K562 (cell line): ENCODE measurements at regions not wholly inside any gene's neighbourhood (a gene's known extent, or its start where the extent isn't known, plus 50 kb on each side); places are given as distances from the start of the nearest gene placed in this dataset.

Source experiments
- CBX8 ChIP-seq: fragments of 200-600 bp; sonication (generic); IDR thresholded peaks from 2 replicates; pipeline ENCODE4 v1.6.1; 2012; ENCODE audit warnings: borderline replicate concordance, mixed run types, low read depth, mild to moderate bottlenecking, moderate library complexity, mixed read lengths, low read length, control low read depth, inconsistent platforms; ENCODE audit not compliant: poor library complexity, severe bottlenecking; ENCODE audit errors: extremely low read depth
- CHD2 ChIP-seq: IDR thresholded peaks from 2 replicates; pipeline ENCODE4 v1.6.1; 2011; ENCODE audit warnings: low read depth, low read length
- JUNB ChIP-seq: fragments of 450-650 bp; formaldehyde crosslinking; conservative IDR thresholded peaks from 2 replicates; pipeline ENCODE4 v1.4.0; 2020; ENCODE audit warnings: mild to moderate bottlenecking
- MCM3 ChIP-seq: fragments of 450-650 bp; IDR thresholded peaks from 2 replicates; pipeline ENCODE4 v1.6.1; 2016
- SRF ChIP-seq, 2 experiments: fragments of 250-450, 450-650 bp in 1 of 2; sonication (Bioruptor Pico) in 1 of 2; sonication (generic) in 1 of 2; formaldehyde crosslinking; IDR thresholded peaks; 2 replicates each; pipeline versions ENCODE4 v1.5.0 to v1.5.1; 2020 to 2022; ENCODE audit warnings: mild to moderate bottlenecking in 1 of 2, missing genetic modification reagents in 1 of 2
- TCF7L2 ChIP-seq: fragments of 150-350 bp; IDR thresholded peaks from 2 replicates; pipeline ENCODE4 v1.6.1; 2016; ENCODE audit warnings: low read depth, mild to moderate bottlenecking, low read length, moderate library complexity
- ZNF197 ChIP-seq: fragments of 200-800 bp; sonication (Bioruptor generic); IDR thresholded peaks from 2 replicates; pipeline ENCODE4 v1.6.1; 2016; ENCODE audit warnings: low read depth, missing genetic modification characterization, missing compliant biosample characterization
- ZNF431 ChIP-seq: sonication (generic); formaldehyde crosslinking; IDR thresholded peaks from 2 replicates; pipeline ENCODE4 v1.8.0; 2022; ENCODE audit warnings: mild to moderate bottlenecking, missing genetic modification reagents
- TF ChIP-seq, protein P1 (sequence below): sonication (generic); formaldehyde crosslinking; IDR thresholded peaks from 2 replicates; pipeline ENCODE4 v1.8.0; 2022; ENCODE audit warnings: mild to moderate bottlenecking, missing genetic modification reagents, borderline replicate concordance
- TF ChIP-seq, protein P2 (sequence below), 3 experiments: IDR thresholded peaks in 2 of 3; conservative IDR thresholded peaks in 1 of 3; 2 replicates each; pipeline ENCODE4 v1.5.1; 2011 to 2012; ENCODE audit warnings: low read length in 3 of 3, mild to moderate bottlenecking in 3 of 3, control low read depth in 2 of 3, improper control_type of control experiment in 1 of 3, inconsistent platforms in 1 of 3, low read depth in 1 of 3, mixed read lengths in 1 of 3, moderate library complexity in 1 of 3; ENCODE audit not compliant: insufficient read depth in 2 of 3
- TF ChIP-seq, protein P3 (sequence below): fragments of 450-650 bp; IDR thresholded peaks from 2 replicates; pipeline ENCODE4 v1.6.1; 2016

GRCh38 chr9:129458155-129458661 lies 162.7 kb downstream of the C9orf50 start:
- TF ChIP-seq, protein P1, sequence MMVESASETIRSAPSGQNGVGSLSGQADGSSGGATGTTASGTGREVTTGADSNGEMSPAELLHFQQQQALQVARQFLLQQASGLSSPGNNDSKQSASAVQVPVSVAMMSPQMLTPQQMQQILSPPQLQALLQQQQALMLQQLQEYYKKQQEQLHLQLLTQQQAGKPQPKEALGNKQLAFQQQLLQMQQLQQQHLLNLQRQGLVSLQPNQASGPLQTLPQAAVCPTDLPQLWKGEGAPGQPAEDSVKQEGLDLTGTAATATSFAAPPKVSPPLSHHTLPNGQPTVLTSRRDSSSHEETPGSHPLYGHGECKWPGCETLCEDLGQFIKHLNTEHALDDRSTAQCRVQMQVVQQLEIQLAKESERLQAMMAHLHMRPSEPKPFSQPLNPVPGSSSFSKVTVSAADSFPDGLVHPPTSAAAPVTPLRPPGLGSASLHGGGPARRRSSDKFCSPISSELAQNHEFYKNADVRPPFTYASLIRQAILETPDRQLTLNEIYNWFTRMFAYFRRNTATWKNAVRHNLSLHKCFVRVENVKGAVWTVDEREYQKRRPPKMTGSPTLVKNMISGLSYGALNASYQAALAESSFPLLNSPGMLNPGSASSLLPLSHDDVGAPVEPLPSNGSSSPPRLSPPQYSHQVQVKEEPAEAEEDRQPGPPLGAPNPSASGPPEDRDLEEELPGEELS (CRISPR knock-in tag) = no peak
- no peak for TF ChIP-seq MCM3
- peak in 1 of 2 experiments; percentile 40; a peak in 1 of 4 replicates for TF ChIP-seq SRF (CRISPR knock-in tag; IDR thresholded peaks at IDR 0.05)
- TF ChIP-seq TCF7L2 = no peak
- no peak for TF ChIP-seq ZNF197
- no peak for TF ChIP-seq JUNB (CRISPR knock-in tag)
- TF ChIP-seq ZNF431 = no peak
- TF ChIP-seq CBX8 = no peak
- no peak for TF ChIP-seq CHD2
- TF ChIP-seq, protein P2, sequence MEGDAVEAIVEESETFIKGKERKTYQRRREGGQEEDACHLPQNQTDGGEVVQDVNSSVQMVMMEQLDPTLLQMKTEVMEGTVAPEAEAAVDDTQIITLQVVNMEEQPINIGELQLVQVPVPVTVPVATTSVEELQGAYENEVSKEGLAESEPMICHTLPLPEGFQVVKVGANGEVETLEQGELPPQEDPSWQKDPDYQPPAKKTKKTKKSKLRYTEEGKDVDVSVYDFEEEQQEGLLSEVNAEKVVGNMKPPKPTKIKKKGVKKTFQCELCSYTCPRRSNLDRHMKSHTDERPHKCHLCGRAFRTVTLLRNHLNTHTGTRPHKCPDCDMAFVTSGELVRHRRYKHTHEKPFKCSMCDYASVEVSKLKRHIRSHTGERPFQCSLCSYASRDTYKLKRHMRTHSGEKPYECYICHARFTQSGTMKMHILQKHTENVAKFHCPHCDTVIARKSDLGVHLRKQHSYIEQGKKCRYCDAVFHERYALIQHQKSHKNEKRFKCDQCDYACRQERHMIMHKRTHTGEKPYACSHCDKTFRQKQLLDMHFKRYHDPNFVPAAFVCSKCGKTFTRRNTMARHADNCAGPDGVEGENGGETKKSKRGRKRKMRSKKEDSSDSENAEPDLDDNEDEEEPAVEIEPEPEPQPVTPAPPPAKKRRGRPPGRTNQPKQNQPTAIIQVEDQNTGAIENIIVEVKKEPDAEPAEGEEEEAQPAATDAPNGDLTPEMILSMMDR (IDR thresholded peaks at IDR 0.05 in 2 of 3, conservative IDR thresholded peaks at IDR 0.05 in 1 of 3; ENCODE audit: insufficient read depth in 2 of 3, low read depth in 1 of 3, low read length in 3 of 3) = no peak
- TF ChIP-seq, protein P3, sequence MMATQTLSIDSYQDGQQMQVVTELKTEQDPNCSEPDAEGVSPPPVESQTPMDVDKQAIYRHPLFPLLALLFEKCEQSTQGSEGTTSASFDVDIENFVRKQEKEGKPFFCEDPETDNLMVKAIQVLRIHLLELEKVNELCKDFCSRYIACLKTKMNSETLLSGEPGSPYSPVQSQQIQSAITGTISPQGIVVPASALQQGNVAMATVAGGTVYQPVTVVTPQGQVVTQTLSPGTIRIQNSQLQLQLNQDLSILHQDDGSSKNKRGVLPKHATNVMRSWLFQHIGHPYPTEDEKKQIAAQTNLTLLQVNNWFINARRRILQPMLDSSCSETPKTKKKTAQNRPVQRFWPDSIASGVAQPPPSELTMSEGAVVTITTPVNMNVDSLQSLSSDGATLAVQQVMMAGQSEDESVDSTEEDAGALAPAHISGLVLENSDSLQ = no peak
